ENCODE measurements at regions not wholly inside any gene's neighbourhood (a gene's known extent, or its start where the extent isn't known, plus 50 kb on each side); places are given as distances from the start of the nearest gene placed in this dataset.

- no peaks in the 10 kb centered on the region for H3K27me3 ChIP-seq
- H3K9ac ChIP-seq (ENCODE audit: low read depth in 2 of 2, low read length in 2 of 2), result no peak overlapping the region
- intact Hi-C loops (cut with DNase I), result no loop called here
- no peak for TF ChIP-seq CTCF (IDR thresholded peaks at IDR 0.05)
- no peak overlapping the region for H3K27ac ChIP-seq
- H3K4me3 ChIP-seq, result no peak overlapping the region
- H3K36me3 ChIP-seq, result no peaks in the 10 kb centered on the region
- DNase-seq, result no peak
- no peaks in the 10 kb centered on the region for H3K9me3 ChIP-seq
- no peaks in the 10 kb centered on the region for H3K4me1 ChIP-seq
These were observed 104.8 kb upstream of the CXCL13 start for GRCh38 chr4:77500801-77501200.

GRCh38 chr4:77501240-77501639 is 104.4 kb upstream of the CXCL13 start:
- H3K9me3 ChIP-seq, result no peaks in the 10 kb centered on the region
- no peak overlapping the region for H3K9ac ChIP-seq (ENCODE audit: low read depth in 2 of 2, low read length in 2 of 2)
- H3K27me3 ChIP-seq, result no peaks in the 10 kb centered on the region
- DNase-seq, result no peak
- no peak for TF ChIP-seq CTCF (IDR thresholded peaks at IDR 0.05)
- no peaks in the 10 kb centered on the region for H3K36me3 ChIP-seq
- intact Hi-C loops (cut with DNase I), result no loop called here
- no peaks in the 10 kb centered on the region for H3K4me1 ChIP-seq
- no peak overlapping the region for H3K27ac ChIP-seq
- H3K4me3 ChIP-seq, result no peak overlapping the region

GRCh38 chr4:77501851-77502250 is 103.8 kb upstream of the CXCL13 start:
- Histone ChIP-seq H3K4me1 (no peaks in the 10 kb centered on the region), H3K9ac (ENCODE audit: low read depth in 2 of 2, low read length in 2 of 2) (no peak overlapping the region)
- intact Hi-C loops (cut with DNase I), result no loop called here

GRCh38 chr4:77504407-77504806 is 101.2 kb upstream of the CXCL13 start:
- no peak for DNase-seq
- Histone ChIP-seq H3K36me3 (no peaks in the 10 kb centered on the region), H3K9me3 (no peaks in the 10 kb centered on the region), H3K9ac (ENCODE audit: low read depth in 2 of 2, low read length in 2 of 2) (no peak overlapping the region), H3K4me1 (no peaks in the 10 kb centered on the region), H3K4me3 (no peak overlapping the region), H3K27me3 (no peaks in the 10 kb centered on the region), H3K27ac (no peak overlapping the region)
- no peak for TF ChIP-seq CTCF (IDR thresholded peaks at IDR 0.05)
- intact Hi-C loops (cut with DNase I), result no loop called here

More at GRCh38 chr4:77501851-77502250, 103.8 kb upstream of the CXCL13 start:
- no peaks in the 10 kb centered on the region for H3K27me3 ChIP-seq
- no peak overlapping the region for H3K27ac ChIP-seq
- H3K9me3 ChIP-seq, result no peaks in the 10 kb centered on the region
- DNase-seq, result no peak
- H3K36me3 ChIP-seq, result no peaks in the 10 kb centered on the region
- TF ChIP-seq CTCF (IDR thresholded peaks at IDR 0.05), result no peak
- no peak overlapping the region for H3K4me3 ChIP-seq

- intact Hi-C loops (cut with DNase I), result no loop called here
- Histone ChIP-seq H3K36me3 (no peaks in the 10 kb centered on the region), H3K4me1 (no peaks in the 10 kb centered on the region), H3K27me3 (no peaks in the 10 kb centered on the region), H3K9ac (ENCODE audit: low read depth in 2 of 2, low read length in 2 of 2) (no peak overlapping the region), H3K9me3 (no peaks in the 10 kb centered on the region), H3K4me3 (no peak overlapping the region), H3K27ac (no peak overlapping the region)
- TF ChIP-seq CTCF (IDR thresholded peaks at IDR 0.05), result no peak
- no peak for DNase-seq
These were observed 100.2 kb upstream of the CXCL13 start for GRCh38 chr4:77505275-77505957.
